Smooth muscle cell (in vitro differentiated cells): ENCODE measurements at regions not wholly inside any gene's neighbourhood (a gene's known extent, or its start where the extent isn't known, plus 50 kb on each side); places are given as distances from the start of the nearest gene placed in this dataset.

Experiments used
- DNase-seq: peaks from one replicate; lab custom pipeline; 2025; ENCODE audit not compliant: unreplicated experiment; lab: John Stamatoyannopoulos, UW
- H2AFZ ChIP-seq: fragments of 200-600 bp; sonication (generic); 2 replicates; pipeline ENCODE4 v1.6.0; 2016; ENCODE audit warnings: antibody characterized with exemption, low read depth, mild to moderate bottlenecking
- H3F3A ChIP-seq: fragments of 200-600 bp; sonication (generic); 2 replicates; pipeline ENCODE4 v1.6.0; 2017; ENCODE audit warnings: antibody characterized with exemption, low read depth
- H3K27ac ChIP-seq: fragments of 200-600 bp; sonication (generic); 2 replicates; pipeline ENCODE4 v1.5.1; 2016; ENCODE audit warnings: low read depth, mild to moderate bottlenecking
- H3K27me3 ChIP-seq: fragments of 200-600 bp; sonication (generic); 2 replicates; pipeline ENCODE4 v1.6.1; 2016; ENCODE audit warnings: low read depth, mild to moderate bottlenecking
- H3K36me3 ChIP-seq: fragments of 200-600 bp; sonication (generic); 2 replicates; pipeline ENCODE4 v1.5.1; 2016; ENCODE audit warnings: low read depth
- H3K4me1 ChIP-seq: fragments of 200-600 bp; sonication (generic); 2 replicates; pipeline ENCODE4 v1.5.1; 2016; ENCODE audit warnings: low read depth
- H3K4me2 ChIP-seq: fragments of 200-600 bp; sonication (generic); 2 replicates; pipeline ENCODE4 v1.6.0; 2016; ENCODE audit warnings: mild to moderate bottlenecking
- H3K4me3 ChIP-seq: fragments of 200-600 bp; sonication (generic); 2 replicates; pipeline ENCODE4 v1.5.1; 2016; ENCODE audit warnings: mild to moderate bottlenecking
- H3K79me2 ChIP-seq: fragments of 200-600 bp; sonication (generic); 2 replicates; pipeline ENCODE4 v1.6.0; 2016; ENCODE audit warnings: low read depth, mild to moderate bottlenecking
- H3K9ac ChIP-seq: fragments of 200-600 bp; sonication (generic); 2 replicates; pipeline ENCODE4 v1.6.0; 2016; ENCODE audit warnings: low read depth
- H3K9me3 ChIP-seq: fragments of 200-600 bp; sonication (generic); replicated peaks from 2 replicates; pipeline ENCODE4 v1.5.1; 2016; ENCODE audit warnings: low read depth
- H4K20me1 ChIP-seq: fragments of 200-600 bp; sonication (generic); 2 replicates; pipeline ENCODE4 v1.6.0; 2016; ENCODE audit warnings: low read depth
- CTCF ChIP-seq: fragments of 200-600 bp; sonication (generic); IDR thresholded peaks from 2 replicates; pipeline ENCODE4 v1.5.1; 2017; ENCODE audit warnings: borderline replicate concordance, mild to moderate bottlenecking, antibody characterized with exemption; ENCODE audit not compliant: insufficient read depth, poor library complexity, severe bottlenecking
- WGBS: methylation state at CpG from one replicate; pipeline ENCODE4 v1.1.7; 2016; ENCODE audit warnings: low lambda C conversion rate; 5-methylcytosine and 5-hydroxymethylcytosine counted together

GRCh38 chr15:68485721-68486360 lies 53.9 kb upstream of the ITGA11 start:
- 91% methylated on average over 6 of the region's 6 CpGs for WGBS
- H3K4me2 ChIP-seq = peak overlapping the region; percentile 41
- H3K27me3 ChIP-seq = no peaks in the 10 kb centered on the region
- no peak overlapping the region for H2AFZ ChIP-seq
- peak overlapping the region; percentile 14 for H3K9ac ChIP-seq
- no peaks in the 10 kb centered on the region for H3K36me3 ChIP-seq
- TF ChIP-seq CTCF = no peak
- no peak overlapping the region for H3K27ac ChIP-seq
- no peak overlapping the region for H3K4me3 ChIP-seq
- no peaks in the 10 kb centered on the region for H3K4me1 ChIP-seq
- no peaks in the 10 kb centered on the region for H3K9me3 ChIP-seq
- DNase-seq = no peak
- H3F3A ChIP-seq = no peaks in the 10 kb centered on the region
- H4K20me1 ChIP-seq = no peaks in the 10 kb centered on the region
- no peaks in the 10 kb centered on the region for H3K79me2 ChIP-seq

- no peak overlapping the region for H2AFZ ChIP-seq
- H3K4me2 ChIP-seq = no peak overlapping the region
- no peaks in the 10 kb centered on the region for H3K9me3 ChIP-seq
- H3K36me3 ChIP-seq = no peaks in the 10 kb centered on the region
- H3K79me2 ChIP-seq = no peaks in the 10 kb centered on the region
- WGBS = 62% methylated on average over 5 of the region's 5 CpGs
- no peak for TF ChIP-seq CTCF
- H3K4me1 ChIP-seq = no peaks in the 10 kb centered on the region
- H4K20me1 ChIP-seq = no peaks in the 10 kb centered on the region
- no peak overlapping the region for H3K4me3 ChIP-seq
- DNase-seq = no peak
- H3K27ac ChIP-seq = peak overlapping the region; percentile 46
- no peaks in the 10 kb centered on the region for H3K27me3 ChIP-seq
- H3K9ac ChIP-seq = no peak overlapping the region
- no peaks in the 10 kb centered on the region for H3F3A ChIP-seq
Measured at GRCh38 chr15:68487087-68487843, 55.3 kb upstream of the ITGA11 start.

- H3K4me3 ChIP-seq = no peak overlapping the region
- no peaks in the 10 kb centered on the region for H4K20me1 ChIP-seq
- H3K27me3 ChIP-seq = no peaks in the 10 kb centered on the region
- WGBS = 76% methylated on average over 5 of the region's 5 CpGs
- TF ChIP-seq CTCF = no peak
- peak overlapping the region; percentile 46 for H3K27ac ChIP-seq
- H3K4me1 ChIP-seq = no peaks in the 10 kb centered on the region
- H3K9me3 ChIP-seq = no peaks in the 10 kb centered on the region
- no peak overlapping the region for H3K4me2 ChIP-seq
- no peak for DNase-seq
- H2AFZ ChIP-seq = no peak overlapping the region
- H3K36me3 ChIP-seq = no peaks in the 10 kb centered on the region
- no peak overlapping the region for H3K9ac ChIP-seq
- H3F3A ChIP-seq = no peaks in the 10 kb centered on the region
- no peaks in the 10 kb centered on the region for H3K79me2 ChIP-seq
Measured at GRCh38 chr15:68488290-68488689, 56.3 kb upstream of the ITGA11 start.

GRCh38 chr15:68488966-68489365 lies 57.0 kb upstream of the ITGA11 start:
- H3K27ac ChIP-seq = no peak overlapping the region

More at GRCh38 chr15:68488966-68489365, 57.0 kb upstream of the ITGA11 start:
- Histone ChIP-seq H3K9me3 (no peaks in the 10 kb centered on the region), H2AFZ (no peak overlapping the region), H3K9ac (no peak overlapping the region), H3K4me1 (no peaks in the 10 kb centered on the region), H3K4me2 (no peak overlapping the region), H3K36me3 (no peaks in the 10 kb centered on the region), H4K20me1 (no peaks in the 10 kb centered on the region), H3K4me3 (no peak overlapping the region), H3K79me2 (no peaks in the 10 kb centered on the region), H3F3A (no peaks in the 10 kb centered on the region), H3K27me3 (no peaks in the 10 kb centered on the region)
- no peak for DNase-seq
- 80% methylated on average over 5 of the region's 5 CpGs for WGBS
- no peak for TF ChIP-seq CTCF
